HG02763 (cell line): ENCODE measurements at regions not wholly inside any gene's neighbourhood (a gene's known extent, or its start where the extent isn't known, plus 50 kb on each side); places are given as distances from the start of the nearest gene placed in this dataset.
"Not testable (repeated sequence)": the region's sequence is repeated elsewhere in the genome, so short reads cannot be mapped to it uniquely, and the experiment has no call there.

Source experiments
- ATAC-seq: cut with Tn5 transposase; IDR thresholded peaks from one replicate; pipeline ENCODE4 v1.9.1; 2021; ENCODE audit warnings: mild to moderate bottlenecking, moderate library complexity; ENCODE audit not compliant: unreplicated experiment

- ATAC-seq: not testable (repeated sequence)
Observed at GRCh38 chr21:7743940-7744339, 2777.4 kb upstream of the TPTE start.

GRCh38 chr21:7744406-7745099, 2776.8 kb upstream of the TPTE start:
- ATAC-seq: peak; percentile 95

GRCh38 chr21:7745100-7745450, 2776.3 kb upstream of the TPTE start:
- ATAC-seq: peak; percentile 54

- ATAC-seq: not testable (repeated sequence)
Observed at GRCh38 chr21:7747964-7748363, 2773.4 kb upstream of the TPTE start.

GRCh38 chr21:7752611-7753010, 2768.8 kb upstream of the TPTE start:
- not testable (repeated sequence) for ATAC-seq

- ATAC-seq: peak; percentile 92
Observed at GRCh38 chr21:7753380-7753877, 2768.0 kb upstream of the TPTE start.

- ATAC-seq: not testable (repeated sequence)
Observed at GRCh38 chr21:7769985-7770384, 2751.4 kb upstream of the TPTE start.

- not testable (repeated sequence) for ATAC-seq
Observed at GRCh38 chr21:7774219-7774618, 2747.2 kb upstream of the TPTE start.

- ATAC-seq: not testable (repeated sequence)
Observed at GRCh38 chr21:7775327-7775984, 2745.9 kb upstream of the TPTE start.

GRCh38 chr21:7776035-7776434, 2745.3 kb upstream of the TPTE start:
- not testable (repeated sequence) for ATAC-seq

GRCh38 chr21:7776622-7777021, 2744.8 kb upstream of the TPTE start:
- ATAC-seq: not testable (repeated sequence)

- not testable (repeated sequence) for ATAC-seq
Observed at GRCh38 chr21:7777289-7777688, 2744.1 kb upstream of the TPTE start.

GRCh38 chr21:7787427-7788078, 2733.8 kb upstream of the TPTE start:
- ATAC-seq: not testable (repeated sequence)

- ATAC-seq: not testable (repeated sequence)
Observed at GRCh38 chr21:7793797-7794196, 2727.6 kb upstream of the TPTE start.

- ATAC-seq: not testable (repeated sequence)
Observed at GRCh38 chr21:7797328-7797727, 2724.1 kb upstream of the TPTE start.

GRCh38 chr21:7798446-7798845, 2722.9 kb upstream of the TPTE start:
- ATAC-seq: not testable (repeated sequence)

GRCh38 chr21:7799697-7800096, 2721.7 kb upstream of the TPTE start:
- not testable (repeated sequence) for ATAC-seq

- ATAC-seq: not testable (repeated sequence)
Observed at GRCh38 chr21:7813475-7813874, 2707.9 kb upstream of the TPTE start.

- not testable (repeated sequence) for ATAC-seq
Observed at GRCh38 chr21:7817013-7817412, 2704.4 kb upstream of the TPTE start.

GRCh38 chr21:7819301-7819700, 2702.1 kb upstream of the TPTE start:
- not testable (repeated sequence) for ATAC-seq

- not testable (repeated sequence) for ATAC-seq
Observed at GRCh38 chr21:7825627-7826026, 2695.8 kb upstream of the TPTE start.

- ATAC-seq: not testable (repeated sequence)
Observed at GRCh38 chr21:7826174-7826573, 2695.2 kb upstream of the TPTE start.
